GM12872 (cell line): ENCODE measurements at regions not wholly inside any gene's neighbourhood (a gene's known extent, or its start where the extent isn't known, plus 50 kb on each side); places are given as distances from the start of the nearest gene placed in this dataset.
A peak's percentile ranks its signal among the peaks of the same experiment; 100 is the strongest.

Experiments
- CTCF ChIP-seq: IDR thresholded peaks from 3 replicates; pipeline ENCODE4 v1.5.1; 2011; ENCODE audit warnings: low read depth, mild to moderate bottlenecking, low read length, moderate library complexity; ENCODE audit not compliant: insufficient read depth

- TF ChIP-seq CTCF = peak; percentile 57
Measured at GRCh38 chr18:75854174-75854573, 426.7 kb upstream of the SMIM21 start.

- no peak for TF ChIP-seq CTCF
Measured at GRCh38 chr18:75846321-75846720, 418.8 kb upstream of the SMIM21 start.

GRCh38 chr18:75845413-75845812, 417.9 kb upstream of the SMIM21 start:
- TF ChIP-seq CTCF = no peak

- no peak for TF ChIP-seq CTCF
Measured at GRCh38 chr18:75844146-75844545, 416.6 kb upstream of the SMIM21 start.

- TF ChIP-seq CTCF = no peak
Measured at GRCh38 chr18:75840131-75840530, 412.6 kb upstream of the SMIM21 start.

- TF ChIP-seq CTCF = no peak
Measured at GRCh38 chr18:75839041-75839440, 411.5 kb upstream of the SMIM21 start.

GRCh38 chr18:75837316-75837715, 409.8 kb upstream of the SMIM21 start:
- TF ChIP-seq CTCF = no peak

GRCh38 chr18:75836516-75836915, 409.0 kb upstream of the SMIM21 start:
- no peak for TF ChIP-seq CTCF
